ENCODE measurements at regions not wholly inside any gene's neighbourhood (a gene's known extent, or its start where the extent isn't known, plus 50 kb on each side); places are given as distances from the start of the nearest gene placed in this dataset.

DNA sequence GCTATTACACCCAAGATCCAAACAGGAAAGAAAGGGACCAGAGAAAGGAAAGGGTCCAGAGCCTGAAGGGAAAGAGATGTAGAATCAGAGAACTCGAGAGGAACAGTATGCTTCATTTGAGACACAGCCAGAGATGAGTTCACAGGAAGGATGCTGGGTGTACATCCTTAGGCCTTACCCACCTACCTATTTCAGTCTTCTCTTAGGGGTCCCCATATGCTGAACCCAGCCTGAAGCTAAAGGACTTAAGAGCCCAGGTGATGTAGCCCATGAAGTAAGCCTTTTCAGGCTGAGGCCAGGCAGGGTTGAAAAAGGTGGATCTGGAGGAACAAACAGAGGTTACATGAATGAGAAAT is 338.0 kb upstream of the KCNH8 start:
- TF ChIP-seq POLR2A (IDR thresholded peaks at IDR 0.05) = no peak
- TF ChIP-seq, protein P1, sequence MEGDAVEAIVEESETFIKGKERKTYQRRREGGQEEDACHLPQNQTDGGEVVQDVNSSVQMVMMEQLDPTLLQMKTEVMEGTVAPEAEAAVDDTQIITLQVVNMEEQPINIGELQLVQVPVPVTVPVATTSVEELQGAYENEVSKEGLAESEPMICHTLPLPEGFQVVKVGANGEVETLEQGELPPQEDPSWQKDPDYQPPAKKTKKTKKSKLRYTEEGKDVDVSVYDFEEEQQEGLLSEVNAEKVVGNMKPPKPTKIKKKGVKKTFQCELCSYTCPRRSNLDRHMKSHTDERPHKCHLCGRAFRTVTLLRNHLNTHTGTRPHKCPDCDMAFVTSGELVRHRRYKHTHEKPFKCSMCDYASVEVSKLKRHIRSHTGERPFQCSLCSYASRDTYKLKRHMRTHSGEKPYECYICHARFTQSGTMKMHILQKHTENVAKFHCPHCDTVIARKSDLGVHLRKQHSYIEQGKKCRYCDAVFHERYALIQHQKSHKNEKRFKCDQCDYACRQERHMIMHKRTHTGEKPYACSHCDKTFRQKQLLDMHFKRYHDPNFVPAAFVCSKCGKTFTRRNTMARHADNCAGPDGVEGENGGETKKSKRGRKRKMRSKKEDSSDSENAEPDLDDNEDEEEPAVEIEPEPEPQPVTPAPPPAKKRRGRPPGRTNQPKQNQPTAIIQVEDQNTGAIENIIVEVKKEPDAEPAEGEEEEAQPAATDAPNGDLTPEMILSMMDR (IDR thresholded peaks at IDR 0.05) = no peak

Data from ovary (tissue), 3 donors.